ENCODE measurements at regions not wholly inside any gene's neighbourhood (a gene's known extent, or its start where the extent isn't known, plus 50 kb on each side); places are given as distances from the start of the nearest gene placed in this dataset.

DNA sequence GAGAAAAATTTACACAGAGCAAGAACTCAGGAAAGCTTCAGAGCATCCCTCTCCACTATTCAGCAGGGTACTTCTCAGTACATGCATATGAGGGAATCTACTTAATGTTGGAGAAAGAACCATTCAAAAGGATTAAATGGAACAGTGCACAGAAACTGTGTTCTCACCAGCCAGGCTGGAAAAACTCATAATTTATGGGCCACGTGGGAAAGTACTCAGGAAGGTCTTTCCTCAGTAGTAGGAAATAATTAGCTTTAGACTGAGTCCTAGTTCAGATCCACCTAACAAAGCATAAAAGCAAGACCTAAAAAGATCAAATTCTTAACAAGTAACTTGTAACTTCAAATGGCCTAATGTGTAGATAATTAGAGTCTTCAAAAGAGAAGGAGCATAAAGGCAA, 134.0 kb downstream of the FAM76B start:
- TF ChIP-seq, protein P1, sequence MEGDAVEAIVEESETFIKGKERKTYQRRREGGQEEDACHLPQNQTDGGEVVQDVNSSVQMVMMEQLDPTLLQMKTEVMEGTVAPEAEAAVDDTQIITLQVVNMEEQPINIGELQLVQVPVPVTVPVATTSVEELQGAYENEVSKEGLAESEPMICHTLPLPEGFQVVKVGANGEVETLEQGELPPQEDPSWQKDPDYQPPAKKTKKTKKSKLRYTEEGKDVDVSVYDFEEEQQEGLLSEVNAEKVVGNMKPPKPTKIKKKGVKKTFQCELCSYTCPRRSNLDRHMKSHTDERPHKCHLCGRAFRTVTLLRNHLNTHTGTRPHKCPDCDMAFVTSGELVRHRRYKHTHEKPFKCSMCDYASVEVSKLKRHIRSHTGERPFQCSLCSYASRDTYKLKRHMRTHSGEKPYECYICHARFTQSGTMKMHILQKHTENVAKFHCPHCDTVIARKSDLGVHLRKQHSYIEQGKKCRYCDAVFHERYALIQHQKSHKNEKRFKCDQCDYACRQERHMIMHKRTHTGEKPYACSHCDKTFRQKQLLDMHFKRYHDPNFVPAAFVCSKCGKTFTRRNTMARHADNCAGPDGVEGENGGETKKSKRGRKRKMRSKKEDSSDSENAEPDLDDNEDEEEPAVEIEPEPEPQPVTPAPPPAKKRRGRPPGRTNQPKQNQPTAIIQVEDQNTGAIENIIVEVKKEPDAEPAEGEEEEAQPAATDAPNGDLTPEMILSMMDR (IDR thresholded peaks at IDR 0.05) = no peak
- no peak for TF ChIP-seq POLR2AphosphoS5 (IDR thresholded peaks at IDR 0.05; ENCODE audit: insufficient read depth in 1 of 2, low read depth in 1 of 2)
